Esophagus squamous epithelium (tissue), 4 donors: ENCODE measurements at regions not wholly inside any gene's neighbourhood (a gene's known extent, or its start where the extent isn't known, plus 50 kb on each side); places are given as distances from the start of the nearest gene placed in this dataset.

Experiments
- POLR2A ChIP-seq, 4 donors: fragments of 450-650 bp; IDR thresholded peaks; one replicate each; pipeline ENCODE4 v1.6.1; 2017; ENCODE audit warnings: antibody characterized with exemption in 4 of 4, mild to moderate bottlenecking in 4 of 4, moderate library complexity in 3 of 4
- TF ChIP-seq, protein P1 (sequence below), 6 experiments: fragments of 450-650 bp in 4 of 6; fragments of 200-600 bp in 2 of 6; sonication (generic) in 2 of 6; IDR thresholded peaks; one replicate each; pipeline ENCODE4 v1.5.1; 2016 to 2019; ENCODE audit warnings: antibody characterized with exemption in 6 of 6, mild to moderate bottlenecking in 4 of 6, moderate library complexity in 4 of 6

DNA sequence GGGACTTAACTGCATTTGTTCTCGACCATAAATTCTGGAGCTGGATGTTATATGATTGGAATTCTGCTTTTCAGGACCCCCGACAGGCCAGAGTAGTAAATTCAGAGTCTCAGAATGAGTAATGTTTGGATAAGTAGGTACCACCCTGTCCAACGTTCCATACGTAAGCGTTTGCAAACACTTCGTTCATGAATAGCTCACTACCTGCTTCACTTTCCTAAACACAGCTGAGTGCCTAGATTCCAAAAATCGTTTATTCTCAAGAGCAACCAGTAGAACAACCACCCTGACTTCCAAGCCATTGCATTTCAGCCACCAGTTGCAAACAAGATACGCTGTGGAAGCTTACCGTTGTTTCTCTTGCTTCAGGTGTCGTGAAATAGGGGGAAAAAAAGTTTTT lies 101.3 kb upstream of the DMRT1 start:
- TF ChIP-seq, protein P1, sequence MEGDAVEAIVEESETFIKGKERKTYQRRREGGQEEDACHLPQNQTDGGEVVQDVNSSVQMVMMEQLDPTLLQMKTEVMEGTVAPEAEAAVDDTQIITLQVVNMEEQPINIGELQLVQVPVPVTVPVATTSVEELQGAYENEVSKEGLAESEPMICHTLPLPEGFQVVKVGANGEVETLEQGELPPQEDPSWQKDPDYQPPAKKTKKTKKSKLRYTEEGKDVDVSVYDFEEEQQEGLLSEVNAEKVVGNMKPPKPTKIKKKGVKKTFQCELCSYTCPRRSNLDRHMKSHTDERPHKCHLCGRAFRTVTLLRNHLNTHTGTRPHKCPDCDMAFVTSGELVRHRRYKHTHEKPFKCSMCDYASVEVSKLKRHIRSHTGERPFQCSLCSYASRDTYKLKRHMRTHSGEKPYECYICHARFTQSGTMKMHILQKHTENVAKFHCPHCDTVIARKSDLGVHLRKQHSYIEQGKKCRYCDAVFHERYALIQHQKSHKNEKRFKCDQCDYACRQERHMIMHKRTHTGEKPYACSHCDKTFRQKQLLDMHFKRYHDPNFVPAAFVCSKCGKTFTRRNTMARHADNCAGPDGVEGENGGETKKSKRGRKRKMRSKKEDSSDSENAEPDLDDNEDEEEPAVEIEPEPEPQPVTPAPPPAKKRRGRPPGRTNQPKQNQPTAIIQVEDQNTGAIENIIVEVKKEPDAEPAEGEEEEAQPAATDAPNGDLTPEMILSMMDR (IDR thresholded peaks at IDR 0.05) = no peak
- no peak for TF ChIP-seq POLR2A (IDR thresholded peaks at IDR 0.05)
